GM19438 (cell line): ENCODE measurements at regions not wholly inside any gene's neighbourhood (a gene's known extent, or its start where the extent isn't known, plus 50 kb on each side); places are given as distances from the start of the nearest gene placed in this dataset.
"Not testable (repeated sequence)": the region's sequence is repeated elsewhere in the genome, so short reads cannot be mapped to it uniquely, and the experiment has no call there.

ENCODE experiments used
- ATAC-seq: cut with Tn5 transposase; IDR thresholded peaks from one replicate; pipeline ENCODE4 v1.9.1; 2021; ENCODE audit warnings: low read depth; ENCODE audit not compliant: unreplicated experiment

DNA sequence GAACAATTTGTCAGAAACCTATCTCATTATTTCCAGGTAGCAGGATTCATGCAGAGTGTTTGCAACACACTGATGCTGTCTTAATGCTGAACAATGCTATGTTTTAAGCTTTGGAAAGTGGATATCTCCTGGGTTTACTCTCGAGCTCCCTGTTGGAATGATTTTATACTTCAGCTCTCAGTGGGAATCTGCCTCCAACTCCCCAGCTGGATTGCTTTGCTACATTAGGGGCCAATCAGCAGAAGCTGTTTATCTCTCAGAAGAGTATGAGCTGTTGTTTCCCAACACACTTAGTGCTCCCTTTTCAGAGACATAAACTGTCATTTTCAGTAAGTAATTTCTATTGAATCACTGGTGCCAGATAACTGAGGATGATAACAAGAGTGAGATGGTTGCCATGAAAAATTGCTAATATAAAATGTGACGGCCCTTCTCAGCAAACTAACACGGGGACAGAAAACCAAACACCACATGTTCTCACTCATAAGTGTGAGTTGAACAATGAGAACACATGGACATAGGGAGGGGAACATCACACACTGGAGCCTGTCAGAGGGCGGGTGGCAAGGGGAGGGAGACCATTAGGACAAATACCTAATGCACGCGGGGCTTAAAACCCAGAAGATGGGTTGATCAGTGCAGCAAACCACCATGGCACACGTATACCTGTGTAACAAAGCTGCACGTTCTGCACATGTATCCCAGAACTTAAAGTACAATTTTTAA, 265.9 kb upstream of the RUNX1 start:
- ATAC-seq, result no peak

GRCh38 chr21:35311985-35312384, 262.9 kb upstream of the RUNX1 start:
- ATAC-seq, result no peak

DNA sequence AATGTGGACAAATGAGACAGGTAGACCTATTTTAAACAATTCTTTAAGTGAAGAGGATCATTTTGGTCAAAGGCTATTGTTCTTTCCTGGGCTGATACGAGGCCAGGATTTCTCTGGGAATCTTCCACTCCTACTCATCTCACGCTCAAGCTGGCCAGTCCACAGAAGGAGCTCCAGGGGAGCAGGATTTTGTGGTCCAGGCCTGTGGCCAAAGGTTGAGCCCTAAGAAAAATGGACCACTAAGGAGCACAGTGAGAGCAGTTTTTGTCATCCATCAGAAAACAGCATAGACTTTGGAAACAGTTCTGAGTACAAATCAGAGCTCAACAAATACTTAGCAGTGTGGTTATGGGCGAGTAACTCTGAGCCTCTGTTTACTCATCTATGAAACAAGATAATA, 260.2 kb upstream of the RUNX1 start:
- ATAC-seq, result no peak

- no peak for ATAC-seq
Observed at GRCh38 chr21:35303085-35303484, 254.0 kb upstream of the RUNX1 start.

- ATAC-seq, result no peak
Observed at GRCh38 chr21:35298757-35299156, 249.7 kb upstream of the RUNX1 start.

DNA sequence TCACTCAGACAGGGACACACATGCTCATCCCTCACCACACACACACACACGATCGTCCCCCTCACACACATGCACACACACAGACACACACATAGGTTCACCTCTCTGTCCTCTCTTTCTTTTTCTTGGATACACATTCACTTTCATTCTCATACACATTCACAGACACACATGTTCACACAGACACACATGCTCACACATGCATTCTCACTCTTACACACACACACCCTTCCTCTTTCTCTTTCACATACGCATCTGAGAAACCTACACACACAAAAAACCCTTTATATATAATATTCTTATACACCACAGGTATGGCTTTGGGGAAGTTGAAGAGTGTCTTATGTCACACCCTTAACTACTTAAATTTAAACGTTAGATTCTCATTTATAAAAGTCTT, 248.6 kb upstream of the RUNX1 start:
- ATAC-seq, result no peak

DNA sequence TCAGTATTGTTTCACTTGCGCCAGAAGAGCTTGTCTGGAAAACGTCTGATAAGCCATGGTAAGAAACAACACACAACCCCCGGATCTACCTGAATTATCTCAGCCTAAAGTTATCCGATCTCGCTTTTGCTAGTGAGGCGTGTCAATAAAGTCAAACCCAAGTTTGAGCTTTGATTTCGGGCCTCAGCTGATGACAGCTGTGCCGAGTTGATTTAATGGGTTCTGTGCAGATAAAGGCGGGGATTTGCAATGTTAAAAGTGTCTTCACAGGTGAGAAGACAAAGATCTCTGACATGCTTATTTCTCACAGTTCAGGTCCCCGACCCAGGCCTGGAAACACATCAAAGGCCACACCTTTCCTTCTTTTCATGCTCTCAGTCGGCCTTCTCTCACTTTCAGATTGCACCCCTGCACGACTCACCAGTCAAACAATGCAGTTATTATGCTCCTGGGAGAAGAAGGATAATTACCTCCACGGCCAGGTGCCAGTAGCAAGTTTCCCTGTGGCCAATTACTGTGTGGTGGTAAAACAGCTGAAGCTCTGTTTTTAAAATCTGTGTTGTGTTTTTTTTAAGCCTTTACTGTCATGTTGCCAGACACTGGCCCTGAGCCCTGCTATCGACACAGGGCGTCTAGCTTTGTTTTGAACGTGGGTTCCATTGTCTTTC, 245.3 kb upstream of the RUNX1 start:
- no peak for ATAC-seq

DNA sequence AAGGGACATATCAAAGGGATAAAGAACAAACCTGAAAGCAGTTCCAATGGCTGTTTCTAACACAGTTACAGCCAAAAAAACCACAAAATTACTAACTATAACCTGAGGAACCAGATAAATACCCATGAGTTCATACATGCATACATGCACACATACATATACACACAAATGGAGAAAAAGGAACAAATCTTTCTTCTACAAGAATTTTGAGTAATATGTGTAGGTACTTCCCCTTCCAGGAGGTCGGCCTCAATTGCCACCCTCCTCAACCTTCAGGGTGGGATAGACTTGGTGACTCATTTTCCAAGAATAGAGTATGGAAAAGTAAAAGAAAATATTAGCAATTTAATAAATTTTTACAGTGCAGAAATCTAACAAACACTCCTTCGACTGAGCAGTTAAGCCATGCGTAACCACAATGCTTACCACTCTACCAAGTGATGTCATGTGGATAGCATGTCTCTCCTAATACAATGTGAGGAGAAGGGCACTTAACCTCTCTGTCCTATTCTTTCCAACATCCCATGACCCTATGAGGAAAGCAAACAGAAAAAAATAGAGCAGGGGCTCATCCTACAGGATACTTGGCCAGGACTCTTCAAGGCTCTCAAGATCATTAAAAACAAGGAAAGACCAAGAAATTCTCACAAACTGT, 243.0 kb upstream of the RUNX1 start:
- ATAC-seq, result no peak

DNA sequence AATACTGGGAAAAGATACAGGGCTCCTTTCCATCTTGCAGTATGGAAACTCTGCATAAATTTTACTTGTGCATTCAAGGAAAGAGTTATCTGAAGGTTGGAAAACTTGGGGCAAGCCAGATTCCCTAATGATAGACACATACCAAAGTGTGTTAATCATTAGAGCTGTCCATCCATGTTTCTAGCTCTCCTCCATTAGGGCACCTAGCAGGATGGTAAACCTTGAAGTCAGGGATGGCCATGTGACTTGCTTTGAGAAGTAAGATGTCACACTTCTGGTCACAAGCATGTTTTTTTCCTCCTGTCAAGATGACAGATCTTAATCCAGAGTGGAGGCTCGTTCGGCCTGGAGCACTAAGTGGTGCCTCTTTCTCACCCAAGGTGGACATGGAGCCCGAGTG, 241.9 kb upstream of the RUNX1 start:
- no peak for ATAC-seq

- no peak for ATAC-seq
Observed at GRCh38 chr21:35288238-35288637, 239.1 kb upstream of the RUNX1 start.

DNA sequence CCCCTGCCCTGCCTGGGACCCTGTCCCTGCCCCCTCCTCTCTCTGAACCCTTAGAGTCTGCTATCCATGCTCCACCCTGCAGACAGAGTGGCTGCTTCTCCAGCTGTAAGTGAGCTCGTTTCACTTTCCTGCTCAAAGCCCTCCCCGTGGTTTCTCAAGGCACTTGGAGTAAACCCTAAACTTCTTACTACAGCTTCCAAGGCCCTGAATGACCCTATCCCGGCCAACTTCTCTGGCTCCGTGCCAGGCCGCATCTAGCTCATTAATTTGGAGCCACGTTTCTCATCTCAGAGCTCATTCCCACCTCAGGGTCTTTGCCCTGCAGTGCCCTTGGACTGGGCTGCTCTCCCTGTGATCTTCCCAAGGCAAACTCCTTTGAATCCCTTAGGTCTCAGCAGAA, 235.1 kb upstream of the RUNX1 start:
- no peak for ATAC-seq

- no peak for ATAC-seq
Observed at GRCh38 chr21:35282944-35283343, 233.8 kb upstream of the RUNX1 start.

- no peak for ATAC-seq
Observed at GRCh38 chr21:35281956-35282355, 232.9 kb upstream of the RUNX1 start.

DNA sequence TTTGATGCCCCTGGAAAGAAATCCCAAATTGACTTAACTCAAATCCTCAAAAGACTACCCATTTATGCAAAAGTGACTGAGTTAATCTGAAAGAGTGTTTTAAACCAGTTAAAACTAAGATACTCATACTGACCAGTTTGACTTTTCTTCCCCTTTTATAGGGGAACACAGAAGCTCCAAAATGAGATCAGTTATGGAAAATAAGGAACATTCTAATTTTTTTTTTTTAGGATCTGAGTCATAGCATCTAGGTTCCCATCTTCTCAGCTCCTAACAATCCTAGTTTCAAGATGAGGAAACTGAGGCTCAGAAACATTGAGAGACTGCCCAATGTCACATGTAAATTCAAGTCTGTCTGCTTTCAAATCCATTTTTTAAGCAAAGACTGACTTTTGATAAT, 231.1 kb upstream of the RUNX1 start:
- no peak for ATAC-seq

DNA sequence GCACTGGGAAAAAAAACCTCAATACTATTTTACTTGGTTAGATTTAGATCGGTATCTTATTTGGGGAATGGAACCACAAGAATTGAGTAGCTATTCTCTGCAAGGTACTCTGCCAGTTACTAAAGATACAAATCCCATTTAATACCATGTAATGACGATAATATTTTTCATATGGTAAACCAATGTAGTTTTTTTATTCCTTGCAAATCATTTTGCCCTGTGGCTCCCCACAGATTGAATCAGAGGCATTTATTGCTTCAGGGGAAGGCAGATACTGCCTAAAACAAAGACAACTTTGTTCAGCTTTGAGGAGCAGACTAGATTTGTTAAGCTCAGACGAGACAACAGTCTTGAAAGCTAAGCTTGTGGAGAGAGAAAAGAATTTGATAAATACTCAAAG, 226.7 kb upstream of the RUNX1 start:
- ATAC-seq, result no peak

GRCh38 chr21:35274923-35275322, 225.8 kb upstream of the RUNX1 start:
- no peak for ATAC-seq

DNA sequence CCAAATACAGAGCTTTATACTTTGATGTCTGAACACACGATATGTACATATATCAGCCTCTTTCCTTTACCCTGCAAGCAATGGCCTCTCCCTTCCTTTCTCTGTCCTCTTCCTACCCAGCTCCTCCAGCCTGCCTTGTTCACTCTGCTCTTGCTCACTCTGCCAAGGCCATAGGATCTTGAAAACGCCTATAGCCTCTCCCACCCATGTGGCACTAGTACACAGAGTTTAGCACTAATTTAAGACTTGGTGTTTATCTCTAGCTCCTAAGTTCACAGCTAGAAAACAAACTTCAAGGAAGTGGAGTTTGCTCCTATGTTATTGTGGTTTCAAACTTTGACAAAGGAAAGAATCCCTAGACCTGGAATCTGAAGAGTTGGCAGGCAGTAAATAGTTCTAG, 225.0 kb upstream of the RUNX1 start:
- no peak for ATAC-seq

GRCh38 chr21:35273333-35273732, 224.2 kb upstream of the RUNX1 start:
- no peak for ATAC-seq

- not testable (repeated sequence) for ATAC-seq
Observed at GRCh38 chr21:35271344-35272118, 222.4 kb upstream of the RUNX1 start.

DNA sequence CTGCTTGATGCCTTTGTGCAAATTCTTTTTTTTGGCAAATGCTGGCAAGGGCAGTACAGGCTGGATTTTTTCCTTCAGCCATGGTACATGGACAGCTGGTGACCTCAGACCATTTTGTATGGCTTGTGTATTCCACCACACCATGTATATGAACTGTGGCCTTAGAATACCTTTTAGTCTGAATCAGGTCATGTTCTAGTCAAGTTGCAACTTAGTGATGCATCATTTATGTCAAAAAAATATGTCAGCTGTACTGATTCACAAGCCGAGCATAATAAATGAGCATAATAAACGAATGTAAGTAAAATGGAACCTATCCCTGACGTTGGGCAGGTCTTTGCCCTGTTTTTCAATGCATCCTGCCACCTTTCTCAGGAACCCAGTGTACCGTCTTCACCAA, 219.7 kb upstream of the RUNX1 start:
- ATAC-seq, result no peak

DNA sequence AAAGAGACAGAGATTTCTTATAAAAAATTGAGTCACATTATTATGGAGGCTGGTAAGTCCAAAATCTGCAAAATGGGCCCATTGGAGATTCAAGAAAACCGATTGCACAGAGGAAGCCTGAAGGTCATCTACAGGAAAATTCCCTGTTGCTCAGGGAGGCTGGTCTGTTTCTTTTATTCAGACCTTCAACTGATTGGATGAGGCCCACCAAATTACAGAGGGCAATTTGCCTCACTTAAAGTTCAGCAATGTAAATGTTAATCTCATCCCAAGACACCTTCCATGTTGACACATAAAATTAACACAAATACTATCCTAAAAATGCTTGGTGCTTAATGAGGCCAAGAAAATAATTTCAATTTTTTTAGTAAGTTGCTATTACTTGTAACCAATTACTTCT, 219.2 kb upstream of the RUNX1 start:
- ATAC-seq, result no peak
